Calu3 (cell line): ENCODE measurements at regions not wholly inside any gene's neighbourhood (a gene's known extent, or its start where the extent isn't known, plus 50 kb on each side); places are given as distances from the start of the nearest gene placed in this dataset.
"Not testable (repeated sequence)": the region's sequence is repeated elsewhere in the genome, so short reads cannot be mapped to it uniquely, and the experiment has no call there.

Experiments
- BruUV-seq: library from RNA; stranded (reverse); fragments of 400-500 nt; replicated peaks from 2 replicates; lab custom pipeline; 2021; lab: Mats Ljungman, UMichigan
- CTCF ChIA-PET: fragments of 300-600 bp; sonication (Branson Sonifier 250); formaldehyde crosslinking; loops from one replicate; lab custom pipeline; 2022; ENCODE audit warnings: antibody characterized with exemption; lab: Charles Lee
- DNase-seq: peaks from one replicate; pipeline ENCODE4 v3.0.0; 2022
- H3K27ac Mint-ChIP-seq: one replicate; pipeline ENCODE4 v1.8.0; 2022; ENCODE audit warnings: mixed read lengths; ENCODE audit not compliant: unreplicated experiment
- H3K27me3 Mint-ChIP-seq: one replicate; pipeline ENCODE4 v1.8.0; 2022; ENCODE audit warnings: mixed read lengths; ENCODE audit not compliant: unreplicated experiment
- H3K36me3 Mint-ChIP-seq: one replicate; pipeline ENCODE4 v1.8.0; 2022; ENCODE audit warnings: mild to moderate bottlenecking, moderate library complexity, mixed read lengths; ENCODE audit not compliant: insufficient read depth, unreplicated experiment
- H3K4me1 Mint-ChIP-seq: one replicate; pipeline ENCODE4 v1.8.0; 2022; ENCODE audit warnings: mild to moderate bottlenecking, low read depth, mixed read lengths; ENCODE audit not compliant: unreplicated experiment
- H3K4me3 Mint-ChIP-seq: one replicate; pipeline ENCODE4 v1.8.0; 2022; ENCODE audit warnings: mild to moderate bottlenecking, low read depth, moderate library complexity, mixed read lengths; ENCODE audit not compliant: unreplicated experiment
- H3K9me3 Mint-ChIP-seq: one replicate; pipeline ENCODE4 v1.8.0; 2022; ENCODE audit warnings: low read depth, mixed read lengths; ENCODE audit not compliant: unreplicated experiment
- intact Hi-C: fragments of 100-400 bp; cut with micrococcal nuclease; formaldehyde crosslinking; loops from one replicate; pipeline ENCODE4 v1.10.0; 2022; ENCODE audit not compliant: unreplicated experiment
- TF ChIP-seq, protein P1 (sequence below): fragments of 200-600 bp; IDR thresholded peaks from one replicate; pipeline ENCODE4 v1.8.0; 2022; ENCODE audit warnings: antibody characterized with exemption; ENCODE audit not compliant: unreplicated experiment

DNA sequence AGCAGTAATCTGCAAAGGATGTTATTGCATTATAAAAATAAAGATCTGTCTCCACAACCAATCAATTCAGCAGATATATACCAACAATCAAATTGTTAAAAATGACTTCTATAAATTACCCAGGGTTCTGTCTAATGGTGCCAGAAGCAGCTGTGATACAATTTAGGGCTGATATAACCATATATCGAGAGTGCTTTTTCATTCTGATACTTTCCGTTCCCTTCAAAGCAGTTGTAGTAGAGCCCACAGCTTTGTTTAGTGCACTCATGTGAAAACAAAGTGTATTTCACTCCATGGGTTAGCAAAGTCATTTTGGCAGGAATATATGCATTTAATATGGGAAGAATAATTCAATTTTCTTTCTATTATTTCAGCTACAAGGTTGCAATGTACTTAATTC lies 83.1 kb upstream of the CHCHD3 start:
- peaks cover 42% of the 10 kb centered on the region for H3K27me3 Mint-ChIP-seq
- TF ChIP-seq, protein P1, sequence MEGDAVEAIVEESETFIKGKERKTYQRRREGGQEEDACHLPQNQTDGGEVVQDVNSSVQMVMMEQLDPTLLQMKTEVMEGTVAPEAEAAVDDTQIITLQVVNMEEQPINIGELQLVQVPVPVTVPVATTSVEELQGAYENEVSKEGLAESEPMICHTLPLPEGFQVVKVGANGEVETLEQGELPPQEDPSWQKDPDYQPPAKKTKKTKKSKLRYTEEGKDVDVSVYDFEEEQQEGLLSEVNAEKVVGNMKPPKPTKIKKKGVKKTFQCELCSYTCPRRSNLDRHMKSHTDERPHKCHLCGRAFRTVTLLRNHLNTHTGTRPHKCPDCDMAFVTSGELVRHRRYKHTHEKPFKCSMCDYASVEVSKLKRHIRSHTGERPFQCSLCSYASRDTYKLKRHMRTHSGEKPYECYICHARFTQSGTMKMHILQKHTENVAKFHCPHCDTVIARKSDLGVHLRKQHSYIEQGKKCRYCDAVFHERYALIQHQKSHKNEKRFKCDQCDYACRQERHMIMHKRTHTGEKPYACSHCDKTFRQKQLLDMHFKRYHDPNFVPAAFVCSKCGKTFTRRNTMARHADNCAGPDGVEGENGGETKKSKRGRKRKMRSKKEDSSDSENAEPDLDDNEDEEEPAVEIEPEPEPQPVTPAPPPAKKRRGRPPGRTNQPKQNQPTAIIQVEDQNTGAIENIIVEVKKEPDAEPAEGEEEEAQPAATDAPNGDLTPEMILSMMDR = no peak
- no peaks in the 10 kb centered on the region for H3K4me1 Mint-ChIP-seq
- H3K4me3 Mint-ChIP-seq = no peak overlapping the region
- no peak for DNase-seq
- no peak overlapping the region for H3K27ac Mint-ChIP-seq
- CTCF ChIA-PET = no interaction called here
- intact Hi-C loops = no loop called here
- BruUV-seq = no TSS peak
- no peaks in the 10 kb centered on the region for H3K9me3 Mint-ChIP-seq
- no peaks in the 10 kb centered on the region for H3K36me3 Mint-ChIP-seq

DNA sequence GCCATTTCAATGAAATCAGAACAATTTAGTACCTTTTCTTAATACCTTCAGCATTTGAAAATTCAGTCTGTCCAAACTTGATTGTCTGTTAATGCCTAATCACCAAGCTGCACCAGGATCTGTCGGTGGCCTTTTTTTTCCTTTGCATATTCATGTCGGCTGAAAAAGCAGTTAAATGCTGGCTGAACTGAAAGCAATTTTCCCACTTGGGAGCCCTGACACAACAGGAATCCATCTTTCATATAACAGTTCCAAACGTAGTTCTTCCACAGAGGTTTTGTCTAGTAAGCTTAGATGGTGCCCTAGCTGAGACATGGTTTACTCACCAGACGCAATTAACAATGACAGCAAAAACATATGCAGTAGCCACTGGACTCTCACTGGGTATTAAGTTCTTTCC lies 83.6 kb upstream of the CHCHD3 start:
- intact Hi-C loops = no loop called here
- TF ChIP-seq, protein P1 = no peak
- no peak overlapping the region for H3K4me3 Mint-ChIP-seq
- H3K27me3 Mint-ChIP-seq = peaks cover 47% of the 10 kb centered on the region
- CTCF ChIA-PET = no interaction called here
- H3K27ac Mint-ChIP-seq = no peak overlapping the region
- no peaks in the 10 kb centered on the region for H3K36me3 Mint-ChIP-seq
- no TSS peak for BruUV-seq
- H3K9me3 Mint-ChIP-seq = no peaks in the 10 kb centered on the region
- H3K4me1 Mint-ChIP-seq = no peaks in the 10 kb centered on the region
- DNase-seq = no peak

DNA sequence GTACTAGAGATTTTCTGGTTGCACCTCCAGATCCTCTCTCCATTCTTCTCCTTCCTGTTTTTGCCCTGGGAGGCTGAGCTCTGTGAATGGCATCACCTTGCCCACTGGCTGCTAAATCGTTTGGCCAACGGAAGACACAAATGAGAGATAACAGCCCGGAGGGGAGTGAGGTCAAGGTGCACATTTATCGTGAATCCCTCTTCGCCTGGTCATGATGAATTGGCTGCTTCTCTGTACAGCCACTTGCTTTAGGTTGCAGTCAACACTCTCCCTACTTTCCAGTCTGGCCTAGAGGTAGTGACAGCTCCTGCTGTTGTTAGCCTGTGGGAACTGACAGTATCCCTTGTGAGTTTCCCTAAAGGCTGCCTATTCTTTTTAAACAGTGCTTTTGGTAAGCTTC lies 85.4 kb upstream of the CHCHD3 start:
- no TSS peak for BruUV-seq
- Mint-ChIP-seq H3K36me3 (no peaks in the 10 kb centered on the region), H3K27ac (no peak overlapping the region), H3K4me1 (no peaks in the 10 kb centered on the region), H3K4me3 (no peak overlapping the region), H3K27me3 (peaks cover 65% of the 10 kb centered on the region), H3K9me3 (no peaks in the 10 kb centered on the region)
- CTCF ChIA-PET = no interaction called here
- TF ChIP-seq, protein P1 = no peak
- no peak for DNase-seq
- intact Hi-C loops = no loop called here

DNA sequence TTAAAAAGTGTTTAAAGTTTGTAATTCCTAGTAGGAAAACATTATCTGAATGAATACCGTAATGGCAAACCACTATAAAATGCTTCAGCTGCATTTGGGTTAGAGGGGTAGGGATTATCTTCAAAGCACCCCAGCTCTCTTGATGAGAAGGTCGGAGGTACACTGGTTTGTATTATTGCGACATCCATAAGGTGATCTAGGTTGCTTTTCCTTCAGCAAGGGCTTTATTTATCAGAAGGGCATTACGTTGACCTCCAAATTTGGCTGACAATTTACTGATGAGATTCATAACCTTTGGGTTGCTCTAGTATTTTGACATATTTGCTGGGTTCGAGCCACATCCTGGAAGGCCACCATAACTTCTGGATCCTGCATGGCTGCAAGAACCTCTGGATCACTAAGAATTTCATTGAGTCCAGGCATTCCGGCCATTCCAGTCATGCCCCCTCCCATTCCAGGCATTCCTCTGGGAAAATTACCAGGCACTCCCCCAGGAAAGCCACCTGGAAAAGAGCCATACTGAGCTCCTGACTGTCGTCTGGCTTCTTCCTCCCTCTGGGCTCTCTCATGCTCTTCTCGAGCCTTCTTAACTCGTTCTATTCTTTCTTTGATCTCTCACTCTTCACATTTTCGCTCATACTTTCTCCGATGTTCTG lies 83.6 kb upstream of the EXOC4 start:
- DNase-seq, H3K4me3 Mint-ChIP-seq, CTCF ChIA-PET, H3K36me3 Mint-ChIP-seq, intact Hi-C loops, BruUV-seq, H3K4me1 Mint-ChIP-seq, H3K27ac Mint-ChIP-seq, H3K9me3 Mint-ChIP-seq: not testable (repeated sequence)
- peaks cover 63% of the 10 kb centered on the region for H3K27me3 Mint-ChIP-seq

DNA sequence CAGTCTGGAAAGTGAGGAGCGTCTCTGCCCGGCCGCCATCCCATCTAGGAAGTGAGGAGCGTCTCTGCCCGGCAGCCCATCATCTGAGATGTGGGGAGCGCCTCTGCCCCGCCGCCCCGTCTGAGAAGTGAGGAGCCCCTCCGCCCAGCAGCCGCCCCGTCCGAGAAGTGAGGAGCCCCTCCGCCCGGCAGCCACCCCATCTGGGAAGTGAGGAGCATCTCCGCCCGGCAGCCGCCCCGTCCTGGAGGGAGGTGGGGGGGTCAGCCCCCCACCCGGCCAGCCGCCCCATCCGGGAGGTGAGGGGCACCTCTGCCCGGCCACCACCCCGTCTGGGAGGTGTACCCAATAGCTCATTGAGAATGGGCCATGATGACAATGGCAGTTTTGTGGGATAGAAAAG lies 75.4 kb upstream of the EXOC4 start:
- DNase-seq, H3K27ac Mint-ChIP-seq, BruUV-seq, H3K36me3 Mint-ChIP-seq, H3K4me3 Mint-ChIP-seq, H3K9me3 Mint-ChIP-seq, CTCF ChIA-PET, intact Hi-C loops, H3K4me1 Mint-ChIP-seq: not testable (repeated sequence)
- H3K27me3 Mint-ChIP-seq = peaks cover 11% of the 10 kb centered on the region
